ENCODE measurements at regions not wholly inside any gene's neighbourhood (a gene's known extent, or its start where the extent isn't known, plus 50 kb on each side); places are given as distances from the start of the nearest gene placed in this dataset.

- no peak overlapping the region for H3K4me3 ChIP-seq (ENCODE audit: low read length)
- no peaks in the 10 kb centered on the region for H3K9me3 ChIP-seq (ENCODE audit: low read length)
- no peaks in the 10 kb centered on the region for H3K36me3 ChIP-seq (ENCODE audit: insufficient read depth, low read length)
- H3F3A ChIP-seq (ENCODE audit: insufficient read depth, low read length, poor library complexity, severe bottlenecking) = no peaks in the 10 kb centered on the region
- no peaks in the 10 kb centered on the region for H3K9me2 ChIP-seq (ENCODE audit: insufficient read depth, low read length)
- H3K79me2 ChIP-seq (replicated peaks; ENCODE audit: insufficient read depth, low read length) = no peaks in the 10 kb centered on the region
- H2AFZ ChIP-seq (ENCODE audit: low read depth, low read length) = no peak overlapping the region
- H3K27me3 ChIP-seq (ENCODE audit: insufficient read depth, low read depth, low read length) = no peaks in the 10 kb centered on the region
- H4K20me1 ChIP-seq (ENCODE audit: insufficient read depth) = no peaks in the 10 kb centered on the region
- H3K4me2 ChIP-seq (ENCODE audit: low read length) = no peak overlapping the region
- no peak overlapping the region for H3K9ac ChIP-seq (ENCODE audit: low read length)
- H3K27ac ChIP-seq (ENCODE audit: low read length) = no peak overlapping the region
- TF ChIP-seq CTCF (IDR thresholded peaks at IDR 0.05; ENCODE audit: poor library complexity, severe bottlenecking) = no peak
- TF ChIP-seq EZH2 (IDR thresholded peaks at IDR 0.05; ENCODE audit: borderline replicate concordance, insufficient read depth, low read length, poor library complexity, severe bottlenecking) = no peak
- TF ChIP-seq SMC3 (conservative IDR thresholded peaks at IDR 0.05; ENCODE audit: poor library complexity) = no peak
- no peak for TF ChIP-seq POLR2AphosphoS5 (IDR thresholded peaks at IDR 0.05)
Observed at GRCh38 chrX:39877905-39878304, 219.9 kb downstream of the BCOR start.

GRCh38 chrX:39883666-39884065, 214.1 kb downstream of the BCOR start:
- no peaks in the 10 kb centered on the region for H3K36me3 ChIP-seq (ENCODE audit: insufficient read depth, low read length)
- H2AFZ ChIP-seq (ENCODE audit: low read depth, low read length) = no peak overlapping the region
- TF ChIP-seq RAD21 (conservative IDR thresholded peaks at IDR 0.05) (no peak), MXI1 (conservative IDR thresholded peaks at IDR 0.05; ENCODE audit: poor library complexity, severe bottlenecking) (no peak), EP300 (conservative IDR thresholded peaks at IDR 0.05; ENCODE audit: poor library complexity, severe bottlenecking) (no peak), CTCF (IDR thresholded peaks at IDR 0.05; ENCODE audit: poor library complexity, severe bottlenecking) (no peak), REST (IDR thresholded peaks at IDR 0.05; ENCODE audit: borderline replicate concordance) (no peak), SMC3 (conservative IDR thresholded peaks at IDR 0.05; ENCODE audit: poor library complexity) (no peak), EZH2 (IDR thresholded peaks at IDR 0.05; ENCODE audit: borderline replicate concordance, insufficient read depth, low read length, poor library complexity, severe bottlenecking) (no peak), POLR2AphosphoS5 (IDR thresholded peaks at IDR 0.05) (no peak), TAF1 (IDR thresholded peaks at IDR 0.05; ENCODE audit: low read depth) (no peak)
- no peak overlapping the region for H3K9ac ChIP-seq (ENCODE audit: low read length)
- no peak overlapping the region for H3K27ac ChIP-seq (ENCODE audit: low read length)
- H3K9me3 ChIP-seq (ENCODE audit: low read length) = no peaks in the 10 kb centered on the region
- no peak overlapping the region for H3K4me3 ChIP-seq (ENCODE audit: low read length)
- H3K27me3 ChIP-seq (ENCODE audit: insufficient read depth, low read depth, low read length) = no peaks in the 10 kb centered on the region
- no peak overlapping the region for H3K4me2 ChIP-seq (ENCODE audit: low read length)
- H4K20me1 ChIP-seq (ENCODE audit: insufficient read depth) = no peaks in the 10 kb centered on the region
- H3F3A ChIP-seq (ENCODE audit: insufficient read depth, low read length, poor library complexity, severe bottlenecking) = no peaks in the 10 kb centered on the region
- H3K79me2 ChIP-seq (replicated peaks; ENCODE audit: insufficient read depth, low read length) = no peaks in the 10 kb centered on the region
- no peaks in the 10 kb centered on the region for H3K9me2 ChIP-seq (ENCODE audit: insufficient read depth, low read length)
